ENCODE measurements at regions not wholly inside any gene's neighbourhood (a gene's known extent, or its start where the extent isn't known, plus 50 kb on each side); places are given as distances from the start of the nearest gene placed in this dataset.

GRCh38 chr6:134675110-134676054, 274.5 kb downstream of the ALDH8A1 start:
- TF ChIP-seq CTCF (IDR thresholded peaks at IDR 0.05; ENCODE audit: extremely low read depth in 1 of 2, insufficient read depth in 1 of 2, low read depth in 1 of 2, low read length in 2 of 2): no peak
- no peak for TF ChIP-seq MAX (IDR thresholded peaks at IDR 0.05; ENCODE audit: insufficient read depth, insufficient read length)
- no peak for TF ChIP-seq POLR2A (IDR thresholded peaks at IDR 0.05; ENCODE audit: low read depth, low read length)
- TF ChIP-seq MYC (IDR thresholded peaks at IDR 0.05; ENCODE audit: low read depth, low read length): no peak
- TF ChIP-seq JUN (IDR thresholded peaks at IDR 0.05; ENCODE audit: borderline replicate concordance, insufficient read depth, insufficient read length, low read depth): no peak
- no peak for TF ChIP-seq POLR2AphosphoS5 (IDR thresholded peaks at IDR 0.05; ENCODE audit: insufficient read depth, low read depth, low read length)
- TF ChIP-seq EZH2 (IDR thresholded peaks at IDR 0.05; ENCODE audit: borderline replicate concordance, low read depth, low read length, severe bottlenecking): no peak
- TF ChIP-seq FOS (IDR thresholded peaks at IDR 0.05; ENCODE audit: borderline replicate concordance, insufficient read depth, low read length): no peak

Measured in endothelial cell of umbilical vein (primary cell).